ENCODE measurements at regions not wholly inside any gene's neighbourhood (a gene's known extent, or its start where the extent isn't known, plus 50 kb on each side); places are given as distances from the start of the nearest gene placed in this dataset.

DNA sequence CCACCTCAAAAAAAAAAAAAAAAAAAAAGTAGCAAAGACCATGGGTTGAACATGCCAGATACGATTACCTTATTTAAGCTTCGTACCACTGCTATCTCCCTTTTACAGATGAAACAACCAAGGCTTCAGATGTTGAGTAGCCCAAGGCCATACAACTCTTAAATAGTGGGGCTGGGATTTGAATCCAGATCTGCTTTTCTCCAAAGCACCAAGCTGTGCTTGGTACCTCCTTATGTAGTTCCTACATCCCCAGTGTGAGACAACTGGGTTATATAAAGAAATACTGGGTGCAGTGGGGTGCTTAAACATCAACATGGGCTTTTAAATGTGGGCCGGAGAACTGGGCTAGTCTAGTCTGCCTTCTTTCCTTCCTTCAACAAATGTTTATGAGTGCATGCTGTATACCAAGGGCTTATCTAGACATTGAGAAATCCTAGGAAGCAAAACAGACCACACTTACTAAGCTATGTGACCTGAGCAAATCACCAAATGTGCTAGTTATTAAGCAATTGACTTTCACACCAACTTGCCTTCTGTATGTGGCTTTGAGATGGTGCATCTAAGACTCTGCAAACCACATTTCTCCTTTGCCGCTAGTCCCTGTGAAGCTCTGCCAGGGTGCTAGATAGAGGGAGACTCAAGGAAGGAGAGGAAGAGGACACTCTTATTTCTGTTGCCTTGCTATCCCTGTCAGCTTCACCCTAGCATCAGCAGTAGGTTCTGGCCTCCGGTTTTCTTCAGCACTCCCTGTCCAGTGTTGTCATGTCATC, 201.4 kb upstream of the FOXN2 start:
- TF ChIP-seq POLR2A (IDR thresholded peaks at IDR 0.05): no peak
- TF ChIP-seq EP300 (IDR thresholded peaks at IDR 0.05): no peak
- no peak for TF ChIP-seq CTCF (IDR thresholded peaks at IDR 0.05)

Data from stomach (tissue), 4 donors.